HepG2 (cell line): ENCODE measurements at regions not wholly inside any gene's neighbourhood (a gene's known extent, or its start where the extent isn't known, plus 50 kb on each side); places are given as distances from the start of the nearest gene placed in this dataset.

Experiments
- ATAC-seq: fragments of 200-7000 bp; cut with Tn5 transposase; 3 replicates; pipeline ENCODE4 v1.9.1; 2020; ENCODE audit warnings: mild to moderate bottlenecking, moderate library complexity
- BruUV-seq: library from RNA; stranded (reverse); fragments of 400-500 nt; replicated peaks from 2 replicates; lab custom pipeline; 2021; lab: Mats Ljungman, UMichigan
- CTCF ChIA-PET: fragments of 300-600 bp; formaldehyde crosslinking; extraction: SDS; loops from one replicate; lab custom pipeline; 2021; ENCODE audit warnings: low total read pairs, inconsistent platforms, low intra/inter-chr PET ratio; lab: Yijun Ruan, JAX
- POLR2A ChIA-PET: fragments of 350-600 bp; sonication (Branson Sonifier 250); formaldehyde crosslinking; loops from one replicate; lab custom pipeline; 2020; ENCODE audit warnings: antibody characterized with exemption, inconsistent platforms; lab: Yijun Ruan, JAX
- DNase-seq: peaks from one replicate; pipeline ENCODE4 v3.0.0-alpha.2; 2015; ENCODE audit warnings: low spot score
- FAIRE-seq: peaks from 3 replicates; lab custom pipeline; 2011; peaks lifted over from hg19 to GRCh38; lab: Jason Lieb, UNC
- H2AFZ ChIP-seq: one replicate; pipeline ENCODE4 v1.6.1; 2011; ENCODE audit warnings: low read length, inconsistent platforms
- H3K27ac ChIP-seq: fragments of 300-600 bp; 3 replicates; pipeline ENCODE4 v1.8.0; 2011; ENCODE audit warnings: mixed run types, mild to moderate bottlenecking, mixed read lengths, low read length, inconsistent platforms; ENCODE audit not compliant: insufficient read depth; ENCODE audit errors: extremely low read length
- H3K27me3 ChIP-seq, 2 experiments: fragments of 200-600 bp in 1 of 2; 2 replicates in 1 of 2; 3 replicates in 1 of 2; pipeline versions ENCODE4 v1.6.0 to v1.8.0; 2011; ENCODE audit warnings: low read length in 2 of 2, mild to moderate bottlenecking in 2 of 2, moderate library complexity in 2 of 2, inconsistent platforms in 1 of 2; ENCODE audit not compliant: insufficient read depth in 2 of 2, control insufficient read depth in 1 of 2
- H3K36me3 ChIP-seq, 2 experiments: fragments of 200-600 bp in 1 of 2; replicated peaks in 1 of 2; 2 replicates in 1 of 2; 3 replicates in 1 of 2; pipeline versions ENCODE4 v1.5.1 to v1.8.0; 2011; ENCODE audit warnings: low read length in 2 of 2, inconsistent platforms in 1 of 2; ENCODE audit not compliant: insufficient read depth in 2 of 2, control insufficient read depth in 1 of 2
- H3K4me1 ChIP-seq: 2 replicates; pipeline ENCODE4 v1.5.1; 2012; ENCODE audit warnings: low read length, inconsistent platforms; ENCODE audit not compliant: insufficient read depth
- H3K4me2 ChIP-seq: 2 replicates; pipeline ENCODE4 v1.6.0; 2011; ENCODE audit warnings: low read depth, low read length, inconsistent platforms
- H3K4me3 ChIP-seq, 3 experiments: fragments of 200-600 bp in 1 of 3; sonication (generic), shearing (Covaris generic) in 1 of 3; replicated peaks in 1 of 3; 2 replicates each; pipeline ENCODE4 v1.5.1; 2011 to 2016; ENCODE audit warnings: low read length in 3 of 3, inconsistent platforms in 2 of 3, low read depth in 2 of 3, mild to moderate bottlenecking in 2 of 3, control low read depth in 1 of 3, mixed read lengths in 1 of 3; ENCODE audit not compliant: insufficient read depth in 1 of 3
- H3K79me2 ChIP-seq: one replicate; pipeline ENCODE4 v1.6.1; 2011; ENCODE audit warnings: low read length, inconsistent platforms; ENCODE audit not compliant: insufficient read depth
- H3K9ac ChIP-seq: 2 replicates; pipeline ENCODE4 v1.6.0; 2011; ENCODE audit warnings: mild to moderate bottlenecking, low read depth, low read length, inconsistent platforms; ENCODE audit not compliant: insufficient read depth
- H3K9me3 ChIP-seq: 2 replicates; pipeline ENCODE4 v1.5.1; 2012; ENCODE audit warnings: mild to moderate bottlenecking, low read length
- H4K20me1 ChIP-seq: 2 replicates; pipeline ENCODE4 v1.6.0; 2011; ENCODE audit warnings: inconsistent platforms, mild to moderate bottlenecking, low read length, moderate library complexity; ENCODE audit not compliant: insufficient read depth
- CENPT ChIP-seq: sonication (generic); formaldehyde crosslinking; IDR thresholded peaks from 2 replicates; pipeline ENCODE4 v1.8.0; 2022; ENCODE audit warnings: low read depth, mild to moderate bottlenecking, moderate library complexity, missing genetic modification reagents
- FOXA3 ChIP-seq: IDR thresholded peaks from 2 replicates; pipeline ENCODE4 v1.6.1; 2016; ENCODE audit warnings: missing genetic modification reagents, missing compliant biosample characterization
- GTF2F1 ChIP-seq: fragments of 150-350 bp; IDR thresholded peaks from 2 replicates; pipeline ENCODE4 v1.6.1; 2014; ENCODE audit warnings: low read length
- HOXA5 ChIP-seq: sonication (generic); formaldehyde crosslinking; IDR thresholded peaks from 2 replicates; pipeline ENCODE4 v1.4.0; 2020; ENCODE audit warnings: missing genetic modification reagents
- PAWR ChIP-seq: sonication (generic); formaldehyde crosslinking; IDR thresholded peaks from 2 replicates; pipeline ENCODE4 v1.4.0; 2020; ENCODE audit warnings: missing genetic modification reagents, mild to moderate bottlenecking, borderline replicate concordance
- RARG ChIP-seq: sonication (generic); formaldehyde crosslinking; IDR thresholded peaks from 2 replicates; pipeline ENCODE4 v1.4.0; 2020; ENCODE audit warnings: low read depth, mild to moderate bottlenecking, missing genetic modification reagents
- RBM39 ChIP-seq: fragments of 200-400 bp; formaldehyde crosslinking; IDR thresholded peaks from one replicate; pipeline ENCODE4 v1.6.1; 2018; ENCODE audit warnings: antibody characterized with exemption, mild to moderate bottlenecking, low read depth, low read length; ENCODE audit not compliant: poor library complexity, severe bottlenecking
- SAFB2 ChIP-seq: sonication (generic); formaldehyde crosslinking; IDR thresholded peaks from 2 replicates; pipeline ENCODE4 v1.5.1; 2020; ENCODE audit warnings: missing genetic modification reagents, low read depth, mild to moderate bottlenecking, borderline replicate concordance
- SMAD3 ChIP-seq: sonication (generic); formaldehyde crosslinking; IDR thresholded peaks from 2 replicates; pipeline ENCODE4 v1.4.0; 2020; ENCODE audit warnings: missing genetic modification reagents
- SP1 ChIP-seq, 2 experiments: fragments of 450-650 bp in 1 of 2; sonication (generic) in 1 of 2; formaldehyde crosslinking in 1 of 2; IDR thresholded peaks; 2 replicates each; pipeline versions ENCODE4 v1.4.0 to v1.6.1; 2016 to 2020; ENCODE audit warnings: missing genetic modification reagents in 1 of 2
- SP2 ChIP-seq: sonication (generic); formaldehyde crosslinking; IDR thresholded peaks from 2 replicates; pipeline ENCODE4 v1.5.1; 2020; ENCODE audit warnings: mild to moderate bottlenecking, missing genetic modification reagents
- SRSF1 ChIP-seq: fragments of 200-400 bp; formaldehyde crosslinking; optimal IDR thresholded peaks from 2 replicates; pipeline ENCODE3; 2017; ENCODE audit warnings: mild to moderate bottlenecking, low read depth, low read length, moderate library complexity
- STAG1 ChIP-seq: sonication (generic); formaldehyde crosslinking; IDR thresholded peaks from 2 replicates; pipeline ENCODE4 v1.4.0; 2020; ENCODE audit warnings: missing genetic modification reagents
- SUZ12 ChIP-seq: fragments of 150-350 bp; IDR thresholded peaks from 2 replicates; pipeline ENCODE4 v1.6.1; 2014; ENCODE audit warnings: low read depth, low read length
- ZEB1 ChIP-seq: IDR thresholded peaks from 2 replicates; pipeline ENCODE4 v1.6.1; 2012; ENCODE audit warnings: mild to moderate bottlenecking, low read depth, inconsistent platforms; ENCODE audit not compliant: insufficient replicate concordance
- ZNF138 ChIP-seq: sonication (generic); formaldehyde crosslinking; IDR thresholded peaks from 2 replicates; pipeline ENCODE4 v1.5.0; 2020; ENCODE audit warnings: mild to moderate bottlenecking, low read depth, missing genetic modification reagents
- ZNF543 ChIP-seq: sonication (generic); formaldehyde crosslinking; IDR thresholded peaks from 2 replicates; pipeline ENCODE4 v1.4.0; 2020; ENCODE audit warnings: mild to moderate bottlenecking, missing genetic modification reagents
- ZNF550 ChIP-seq: sonication (generic); formaldehyde crosslinking; IDR thresholded peaks from 2 replicates; pipeline ENCODE4 v1.4.0; 2020; ENCODE audit warnings: mild to moderate bottlenecking, missing genetic modification reagents, borderline replicate concordance
- ZNF777 ChIP-seq: sonication (generic); formaldehyde crosslinking; IDR thresholded peaks from 2 replicates; pipeline ENCODE4 v1.4.0; 2020; ENCODE audit warnings: missing genetic modification reagents
- ZNF816 ChIP-seq: sonication (generic); formaldehyde crosslinking; IDR thresholded peaks from 2 replicates; pipeline ENCODE4 v1.8.0; 2022; ENCODE audit warnings: missing genetic modification reagents, mild to moderate bottlenecking, borderline replicate concordance
- ZNF878 ChIP-seq: sonication (generic); formaldehyde crosslinking; IDR thresholded peaks from 2 replicates; pipeline ENCODE4 v1.8.1; 2023; ENCODE audit warnings: mild to moderate bottlenecking, missing genetic modification reagents, moderate library complexity
- WGBS: methylation state at CpG from one replicate; pipeline ENCODE4 v1.1.6; 2017; ENCODE audit warnings: low lambda C conversion rate; 5-methylcytosine and 5-hydroxymethylcytosine counted together
- in situ Hi-C: cut with HindIII; loops from 2 replicates; pipeline ENCODE4 v1.10.0; 2017; ENCODE audit warnings: low pct_unique_long_range_greater_than_20kb; ENCODE audit not compliant: extremely low pct_ligation_motif_present
- intact Hi-C: fragments of 100-400 bp; cut with micrococcal nuclease; formaldehyde crosslinking; loops from one replicate; pipeline ENCODE4 v1.10.0; 2022; ENCODE audit not compliant: unreplicated experiment
- TF ChIP-seq, protein P1 (sequence below): sonication (generic); formaldehyde crosslinking; conservative IDR thresholded peaks from 2 replicates; pipeline ENCODE4 v1.4.0; 2020; ENCODE audit warnings: missing genetic modification reagents
- TF ChIP-seq, protein P2 (sequence below): sonication (generic); formaldehyde crosslinking; IDR thresholded peaks from 2 replicates; pipeline ENCODE4 v1.4.0; 2020; ENCODE audit warnings: mild to moderate bottlenecking, missing genetic modification reagents

DNA sequence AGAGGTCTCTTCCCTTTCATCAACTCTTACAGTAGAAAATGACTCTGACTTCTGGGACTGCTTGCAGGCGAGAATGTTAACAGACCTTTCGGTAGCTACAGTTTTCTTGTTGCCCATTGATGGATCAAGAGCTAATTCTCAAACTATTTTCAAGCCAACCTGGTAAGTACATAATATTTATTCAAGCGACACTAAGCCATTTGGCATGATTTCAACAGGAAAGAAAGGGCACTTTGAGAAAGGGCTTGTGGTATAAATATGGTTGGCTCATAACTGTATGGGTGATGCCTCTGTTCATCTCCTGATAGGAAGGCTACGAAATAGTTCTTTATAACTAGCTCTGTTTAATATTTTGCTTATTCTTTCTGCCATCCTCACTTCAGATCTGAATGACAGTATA, 196.2 kb upstream of the CNTN4 start (continued):
- TF ChIP-seq ZNF816 (CRISPR knock-in tag) (no peak), SP2 (no peak), ZNF550 (CRISPR knock-in tag) (no peak), SUZ12 (no peak)

DNA sequence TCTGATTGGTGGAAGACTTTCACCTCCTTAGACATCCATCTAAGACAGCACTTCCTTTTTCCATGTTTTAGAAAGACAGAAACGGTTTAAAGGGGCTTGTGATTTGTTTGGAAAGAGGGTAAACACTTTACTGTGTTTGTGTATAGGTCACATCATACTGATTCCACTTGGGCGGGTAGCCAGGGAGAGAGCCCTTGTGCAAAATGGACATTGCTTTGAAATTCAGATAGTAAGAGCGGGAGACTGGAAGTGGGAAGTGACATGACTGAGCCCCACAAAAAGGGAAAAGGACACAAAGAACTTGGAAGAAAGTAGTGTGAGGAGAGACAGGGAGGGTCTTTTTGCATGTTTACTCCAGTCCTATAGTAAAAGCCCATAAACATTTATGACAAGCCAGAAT, 195.6 kb upstream of the CNTN4 start:
- H3K4me1 ChIP-seq, result no peaks in the 10 kb centered on the region
- TF ChIP-seq SRSF1, result no peak
- TF ChIP-seq PAWR, result no peak
- no peak for TF ChIP-seq FOXA3 (CRISPR knock-in tag)
- TF ChIP-seq, protein P1, sequence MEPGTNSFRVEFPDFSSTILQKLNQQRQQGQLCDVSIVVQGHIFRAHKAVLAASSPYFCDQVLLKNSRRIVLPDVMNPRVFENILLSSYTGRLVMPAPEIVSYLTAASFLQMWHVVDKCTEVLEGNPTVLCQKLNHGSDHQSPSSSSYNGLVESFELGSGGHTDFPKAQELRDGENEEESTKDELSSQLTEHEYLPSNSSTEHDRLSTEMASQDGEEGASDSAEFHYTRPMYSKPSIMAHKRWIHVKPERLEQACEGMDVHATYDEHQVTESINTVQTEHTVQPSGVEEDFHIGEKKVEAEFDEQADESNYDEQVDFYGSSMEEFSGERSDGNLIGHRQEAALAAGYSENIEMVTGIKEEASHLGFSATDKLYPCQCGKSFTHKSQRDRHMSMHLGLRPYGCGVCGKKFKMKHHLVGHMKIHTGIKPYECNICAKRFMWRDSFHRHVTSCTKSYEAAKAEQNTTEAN (CRISPR knock-in tag), result no peak
- no peak for TF ChIP-seq SAFB2 (CRISPR knock-in tag)
- no peak for TF ChIP-seq ZNF777 (CRISPR knock-in tag)
- no peak for TF ChIP-seq HOXA5 (CRISPR knock-in tag)
- TF ChIP-seq RARG (CRISPR knock-in tag), result no peak
- TF ChIP-seq SMAD3, result no peak
- TF ChIP-seq ZEB1, result no peak
- TF ChIP-seq ZNF878 (CRISPR knock-in tag), result no peak
- TF ChIP-seq RBM39, result no peak
- TF ChIP-seq, protein P2, sequence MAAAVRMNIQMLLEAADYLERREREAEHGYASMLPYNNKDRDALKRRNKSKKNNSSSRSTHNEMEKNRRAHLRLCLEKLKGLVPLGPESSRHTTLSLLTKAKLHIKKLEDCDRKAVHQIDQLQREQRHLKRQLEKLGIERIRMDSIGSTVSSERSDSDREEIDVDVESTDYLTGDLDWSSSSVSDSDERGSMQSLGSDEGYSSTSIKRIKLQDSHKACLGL (CRISPR knock-in tag), result no peak
- TF ChIP-seq STAG1 (CRISPR knock-in tag), result no peak
- no peak for TF ChIP-seq CENPT (CRISPR knock-in tag)
- TF ChIP-seq SP1 (IDR thresholded peaks at IDR 0.05), result no peak
- no peak for TF ChIP-seq SP1 (CRISPR knock-in tag; IDR thresholded peaks at IDR 0.05)
- TF ChIP-seq ZNF543 (CRISPR knock-in tag), result no peak
- TF ChIP-seq ZNF138 (CRISPR knock-in tag), result no peak
- no peak for TF ChIP-seq GTF2F1
- TF ChIP-seq, all 625 proteins: peak for 0
- no peaks in the 10 kb centered on the region for H4K20me1 ChIP-seq
- ATAC-seq (no peak), FAIRE-seq (no peak), DNase-seq (no peak)
- no peak overlapping the region for H3K27ac ChIP-seq
- H3K36me3 ChIP-seq, result no peaks in the 10 kb centered on the region
- no peaks in the 10 kb centered on the region for H3K27me3 ChIP-seq
- no peak overlapping the region for H2AFZ ChIP-seq
- POLR2A ChIA-PET, result no interaction called here
- BruUV-seq, result no TSS peak
- H3K4me2 ChIP-seq, result no peak overlapping the region
- in situ Hi-C loops, result no loop called here
- 2% methylated on average over 3 of the region's 3 CpGs for WGBS
- peaks cover 100% of the 10 kb centered on the region for H3K9me3 ChIP-seq
- no peak overlapping the region for H3K9ac ChIP-seq
- no peaks in the 10 kb centered on the region for H3K79me2 ChIP-seq
- no peak overlapping the region for H3K4me3 ChIP-seq
- intact Hi-C loops, result no loop called here
- CTCF ChIA-PET, result no interaction called here
